ENCODE measurements at regions not wholly inside any gene's neighbourhood (a gene's known extent, or its start where the extent isn't known, plus 50 kb on each side); places are given as distances from the start of the nearest gene placed in this dataset.
A peak's percentile ranks its signal among the peaks of the same experiment; 100 is the strongest.

GRCh38 chr6:4362326-4362725 is 227.0 kb upstream of the ECI2 start:
- no peaks in the 10 kb centered on the region for H3K9me3 ChIP-seq (ENCODE audit: control insufficient read depth, low read length)
- no peak for DNase-seq
- H3K23ac ChIP-seq (ENCODE audit: low read length in 2 of 2), result no peak overlapping the region
- H2AFZ ChIP-seq (ENCODE audit: low read depth, low read length), result no peak overlapping the region
- H3K27me3 ChIP-seq (ENCODE audit: control insufficient read depth in 1 of 2, insufficient read depth in 1 of 2, low read length in 2 of 2), result no peaks in the 10 kb centered on the region
- no peak overlapping the region for H2BK5ac ChIP-seq (ENCODE audit: low read depth, low read length, poor library complexity, severe bottlenecking)
- H3K4me1 ChIP-seq (ENCODE audit: control insufficient read depth, insufficient read depth, low read depth, low read length), result peaks cover 15% of the 10 kb centered on the region
- no peaks in the 10 kb centered on the region for H3K36me3 ChIP-seq (ENCODE audit: control insufficient read depth in 1 of 2, insufficient read depth in 2 of 2, low read depth in 1 of 2, low read length in 2 of 2)
- H4K91ac ChIP-seq (ENCODE audit: low read length), result no peak overlapping the region
- H2BK120ac ChIP-seq (ENCODE audit: low read depth, low read length), result no peak overlapping the region
- WGBS, result 94% methylated on average over 3 of the region's 4 CpGs
- H2BK12ac ChIP-seq (ENCODE audit: low read length in 2 of 2), result no peak overlapping the region
- H2BK15ac ChIP-seq (ENCODE audit: low read depth, poor library complexity, severe bottlenecking), result no peak overlapping the region
- H3K18ac ChIP-seq (ENCODE audit: low read depth in 1 of 2, low read length in 2 of 2), result no peak overlapping the region
- no peak overlapping the region for H3K14ac ChIP-seq (ENCODE audit: low read length in 2 of 2)
- no peak overlapping the region for H3K27ac ChIP-seq (ENCODE audit: low read length, poor library complexity, severe bottlenecking)
- no peak overlapping the region for H4K8ac ChIP-seq (ENCODE audit: low read length)
- no peak overlapping the region for H2AK5ac ChIP-seq (ENCODE audit: low read length, severe bottlenecking)
- no peak overlapping the region for H3K4me3 ChIP-seq (ENCODE audit: insufficient read depth in 1 of 2, low read depth in 1 of 2, low read length in 2 of 2)
- no peak overlapping the region for H3K4ac ChIP-seq (ENCODE audit: low read depth in 1 of 2, low read length in 2 of 2)
- H3K9ac ChIP-seq (ENCODE audit: low read length), result no peak overlapping the region
- H3K79me1 ChIP-seq (replicated peaks; ENCODE audit: low read length, poor library complexity, severe bottlenecking), result no peaks in the 10 kb centered on the region
- H3K4me2 ChIP-seq (ENCODE audit: low read length, poor library complexity, severe bottlenecking), result no peak overlapping the region

- no peak overlapping the region for H3K27ac ChIP-seq (ENCODE audit: low read length, poor library complexity, severe bottlenecking)
- 95% methylated on average over 6 of the region's 6 CpGs for WGBS
- peak overlapping the region; percentile 43 for H4K91ac ChIP-seq (ENCODE audit: low read length)
- no peak overlapping the region for H3K4ac ChIP-seq (ENCODE audit: low read depth in 1 of 2, low read length in 2 of 2)
- no peaks in the 10 kb centered on the region for H3K9me3 ChIP-seq (ENCODE audit: control insufficient read depth, low read length)
- peaks cover 15% of the 10 kb centered on the region for H3K4me1 ChIP-seq (ENCODE audit: control insufficient read depth, insufficient read depth, low read depth, low read length)
- no peak overlapping the region for H2AK5ac ChIP-seq (ENCODE audit: low read length, severe bottlenecking)
- H2BK15ac ChIP-seq (ENCODE audit: low read depth, poor library complexity, severe bottlenecking), result no peak overlapping the region
- no peaks in the 10 kb centered on the region for H3K79me1 ChIP-seq (replicated peaks; ENCODE audit: low read length, poor library complexity, severe bottlenecking)
- no peak overlapping the region for H2BK5ac ChIP-seq (ENCODE audit: low read depth, low read length, poor library complexity, severe bottlenecking)
- H3K18ac ChIP-seq (ENCODE audit: low read depth in 1 of 2, low read length in 2 of 2), result no peak overlapping the region
- H2BK120ac ChIP-seq (ENCODE audit: low read depth, low read length), result no peak overlapping the region
- H3K36me3 ChIP-seq (ENCODE audit: control insufficient read depth in 1 of 2, insufficient read depth in 2 of 2, low read depth in 1 of 2, low read length in 2 of 2), result no peaks in the 10 kb centered on the region
- no peak overlapping the region for H2AFZ ChIP-seq (ENCODE audit: low read depth, low read length)
- no peak for DNase-seq
- H3K14ac ChIP-seq (ENCODE audit: low read length in 2 of 2), result no peak overlapping the region
- H3K23ac ChIP-seq (ENCODE audit: low read length in 2 of 2), result no peak overlapping the region
- H4K8ac ChIP-seq (ENCODE audit: low read length), result no peak overlapping the region
- no peaks in the 10 kb centered on the region for H3K27me3 ChIP-seq (ENCODE audit: control insufficient read depth in 1 of 2, insufficient read depth in 1 of 2, low read length in 2 of 2)
- H3K4me3 ChIP-seq (ENCODE audit: insufficient read depth in 1 of 2, low read depth in 1 of 2, low read length in 2 of 2), result no peak overlapping the region
- H2BK12ac ChIP-seq (ENCODE audit: low read length in 2 of 2), result no peak overlapping the region
- H3K9ac ChIP-seq (ENCODE audit: low read length), result no peak overlapping the region
- no peak overlapping the region for H3K4me2 ChIP-seq (ENCODE audit: low read length, poor library complexity, severe bottlenecking)
Measured at GRCh38 chr6:4360920-4361319, 225.5 kb upstream of the ECI2 start.

GRCh38 chr6:4359108-4359730 is 223.8 kb upstream of the ECI2 start:
- H3K4me1 ChIP-seq (ENCODE audit: control insufficient read depth, insufficient read depth, low read depth, low read length), result peaks cover 18% of the 10 kb centered on the region
- peak overlapping the region; percentile 94 for H3K9ac ChIP-seq (ENCODE audit: low read length)
- peak overlapping the region; percentile 83 for H4K91ac ChIP-seq (ENCODE audit: low read length)
- H2AFZ ChIP-seq (ENCODE audit: low read depth, low read length), result peak overlapping the region; percentile 33
- peak overlapping the region; percentile 93 for H2BK120ac ChIP-seq (ENCODE audit: low read depth, low read length)
- 60% methylated on average over 5 of the region's 7 CpGs for WGBS
- H3K27ac ChIP-seq (ENCODE audit: low read length, poor library complexity, severe bottlenecking), result peak overlapping the region; percentile 43
- peak overlapping the region; percentile 28 for H2AK5ac ChIP-seq (ENCODE audit: low read length, severe bottlenecking)
- no peaks in the 10 kb centered on the region for H3K79me1 ChIP-seq (replicated peaks; ENCODE audit: low read length, poor library complexity, severe bottlenecking)
- H3K4me2 ChIP-seq (ENCODE audit: low read length, poor library complexity, severe bottlenecking), result no peak overlapping the region
- H3K18ac ChIP-seq (ENCODE audit: low read depth in 1 of 2, low read length in 2 of 2), result peak overlapping the region; percentile 75 to 83
- H2BK15ac ChIP-seq (ENCODE audit: low read depth, poor library complexity, severe bottlenecking), result no peak overlapping the region
- peak overlapping the region; percentile 81 to 96 for H2BK12ac ChIP-seq (ENCODE audit: low read length in 2 of 2)
- H3K14ac ChIP-seq (ENCODE audit: low read length in 2 of 2), result peak overlapping the region in 1 of 2 experiments; percentile 90
- H3K36me3 ChIP-seq (ENCODE audit: control insufficient read depth in 1 of 2, insufficient read depth in 2 of 2, low read depth in 1 of 2, low read length in 2 of 2), result no peaks in the 10 kb centered on the region
- peak overlapping the region; percentile 36 for H2BK5ac ChIP-seq (ENCODE audit: low read depth, low read length, poor library complexity, severe bottlenecking)
- H3K4me3 ChIP-seq (ENCODE audit: insufficient read depth in 1 of 2, low read depth in 1 of 2, low read length in 2 of 2), result peak overlapping the region in 1 of 2 experiments; percentile 63
- H3K4ac ChIP-seq (ENCODE audit: low read depth in 1 of 2, low read length in 2 of 2), result peak overlapping the region; percentile 52 to 55
- no peaks in the 10 kb centered on the region for H3K27me3 ChIP-seq (ENCODE audit: control insufficient read depth in 1 of 2, insufficient read depth in 1 of 2, low read length in 2 of 2)
- peak overlapping the region; percentile 47 for H4K8ac ChIP-seq (ENCODE audit: low read length)
- DNase-seq, result no peak
- no peak overlapping the region for H3K23ac ChIP-seq (ENCODE audit: low read length in 2 of 2)
- no peaks in the 10 kb centered on the region for H3K9me3 ChIP-seq (ENCODE audit: control insufficient read depth, low read length)

- H3K23ac ChIP-seq (ENCODE audit: low read length in 2 of 2), result no peak overlapping the region
- WGBS, result 13% methylated on average over 13 of the region's 13 CpGs
- no peak overlapping the region for H2BK120ac ChIP-seq (ENCODE audit: low read depth, low read length)
- H4K91ac ChIP-seq (ENCODE audit: low read length), result peak overlapping the region; percentile 60
- peak overlapping the region; percentile 81 to 95 for H2BK12ac ChIP-seq (ENCODE audit: low read length in 2 of 2)
- H3K4me1 ChIP-seq (ENCODE audit: control insufficient read depth, insufficient read depth, low read depth, low read length), result peaks cover 17% of the 10 kb centered on the region
- H3K4me2 ChIP-seq (ENCODE audit: low read length, poor library complexity, severe bottlenecking), result no peak overlapping the region
- no peaks in the 10 kb centered on the region for H3K27me3 ChIP-seq (ENCODE audit: control insufficient read depth in 1 of 2, insufficient read depth in 1 of 2, low read length in 2 of 2)
- no peak overlapping the region for H2AK5ac ChIP-seq (ENCODE audit: low read length, severe bottlenecking)
- H3K4ac ChIP-seq (ENCODE audit: low read depth in 1 of 2, low read length in 2 of 2), result peak overlapping the region in 1 of 2 experiments; percentile 56
- no peak overlapping the region for H2BK15ac ChIP-seq (ENCODE audit: low read depth, poor library complexity, severe bottlenecking)
- H3K79me1 ChIP-seq (replicated peaks; ENCODE audit: low read length, poor library complexity, severe bottlenecking), result no peaks in the 10 kb centered on the region
- H3K4me3 ChIP-seq (ENCODE audit: insufficient read depth in 1 of 2, low read depth in 1 of 2, low read length in 2 of 2), result peak overlapping the region in 1 of 2 experiments; percentile 63
- H2AFZ ChIP-seq (ENCODE audit: low read depth, low read length), result no peak overlapping the region
- H3K14ac ChIP-seq (ENCODE audit: low read length in 2 of 2), result no peak overlapping the region
- peak overlapping the region; percentile 94 for H3K9ac ChIP-seq (ENCODE audit: low read length)
- H3K9me3 ChIP-seq (ENCODE audit: control insufficient read depth, low read length), result no peaks in the 10 kb centered on the region
- H3K27ac ChIP-seq (ENCODE audit: low read length, poor library complexity, severe bottlenecking), result peak overlapping the region; percentile 43
- H2BK5ac ChIP-seq (ENCODE audit: low read depth, low read length, poor library complexity, severe bottlenecking), result no peak overlapping the region
- peak; percentile 99 for DNase-seq
- H3K36me3 ChIP-seq (ENCODE audit: control insufficient read depth in 1 of 2, insufficient read depth in 2 of 2, low read depth in 1 of 2, low read length in 2 of 2), result no peaks in the 10 kb centered on the region
- peak overlapping the region; percentile 75 to 80 for H3K18ac ChIP-seq (ENCODE audit: low read depth in 1 of 2, low read length in 2 of 2)
- peak overlapping the region; percentile 16 for H4K8ac ChIP-seq (ENCODE audit: low read length)
Measured at GRCh38 chr6:4358414-4359107, 223.2 kb upstream of the ECI2 start.

All from mesenchymal stem cell (in vitro differentiated cells and primary cell).